ENCODE measurements at regions not wholly inside any gene's neighbourhood (a gene's known extent, or its start where the extent isn't known, plus 50 kb on each side); places are given as distances from the start of the nearest gene placed in this dataset.

DNA sequence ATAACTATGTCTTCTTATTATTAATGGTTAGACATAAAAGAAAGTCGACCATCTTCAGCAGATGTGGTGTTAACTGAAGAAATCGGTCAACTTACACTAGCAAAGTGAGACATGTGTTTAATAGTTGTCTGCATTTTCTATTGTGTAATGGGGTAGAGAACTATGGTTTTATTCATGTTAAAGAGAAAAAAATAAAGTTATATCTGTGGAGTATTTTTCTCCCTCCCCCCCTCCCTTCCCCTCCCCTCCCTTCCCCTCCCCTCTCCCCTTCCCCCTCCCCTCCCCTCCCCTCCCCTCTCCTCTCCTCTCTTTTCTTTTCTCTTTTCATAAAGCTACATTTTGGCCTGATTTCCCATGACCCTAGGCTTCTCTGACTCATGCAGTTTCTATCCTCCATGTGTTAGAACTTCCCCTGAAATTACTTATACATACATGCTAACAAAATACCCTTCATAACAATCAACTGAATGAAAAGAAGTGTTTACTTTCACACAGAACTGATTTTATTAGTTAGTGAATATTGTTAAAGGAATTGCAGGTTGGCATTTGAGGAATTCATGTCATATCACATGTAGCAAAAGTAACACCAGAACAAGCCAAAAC is 1431.0 kb upstream of the ATXN8OS start:
- TF ChIP-seq, protein P1, sequence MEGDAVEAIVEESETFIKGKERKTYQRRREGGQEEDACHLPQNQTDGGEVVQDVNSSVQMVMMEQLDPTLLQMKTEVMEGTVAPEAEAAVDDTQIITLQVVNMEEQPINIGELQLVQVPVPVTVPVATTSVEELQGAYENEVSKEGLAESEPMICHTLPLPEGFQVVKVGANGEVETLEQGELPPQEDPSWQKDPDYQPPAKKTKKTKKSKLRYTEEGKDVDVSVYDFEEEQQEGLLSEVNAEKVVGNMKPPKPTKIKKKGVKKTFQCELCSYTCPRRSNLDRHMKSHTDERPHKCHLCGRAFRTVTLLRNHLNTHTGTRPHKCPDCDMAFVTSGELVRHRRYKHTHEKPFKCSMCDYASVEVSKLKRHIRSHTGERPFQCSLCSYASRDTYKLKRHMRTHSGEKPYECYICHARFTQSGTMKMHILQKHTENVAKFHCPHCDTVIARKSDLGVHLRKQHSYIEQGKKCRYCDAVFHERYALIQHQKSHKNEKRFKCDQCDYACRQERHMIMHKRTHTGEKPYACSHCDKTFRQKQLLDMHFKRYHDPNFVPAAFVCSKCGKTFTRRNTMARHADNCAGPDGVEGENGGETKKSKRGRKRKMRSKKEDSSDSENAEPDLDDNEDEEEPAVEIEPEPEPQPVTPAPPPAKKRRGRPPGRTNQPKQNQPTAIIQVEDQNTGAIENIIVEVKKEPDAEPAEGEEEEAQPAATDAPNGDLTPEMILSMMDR (conservative IDR thresholded peaks at IDR 0.05; ENCODE audit: low read depth, low read length) = no peak
- TF ChIP-seq EZH2 (IDR thresholded peaks at IDR 0.05; ENCODE audit: borderline replicate concordance, low read depth, low read length, poor library complexity, severe bottlenecking) = no peak
- Histone ChIP-seq H3K36me3 (ENCODE audit: insufficient read depth, low read length, poor library complexity, severe bottlenecking) (no peaks in the 10 kb centered on the region), H3K27ac (ENCODE audit: low read depth, low read length, poor library complexity, severe bottlenecking) (no peak overlapping the region), H3K9me3 (ENCODE audit: low read depth, low read length, poor library complexity, severe bottlenecking) (no peaks in the 10 kb centered on the region), H3K27me3 (replicated peaks; ENCODE audit: insufficient read depth, low read depth, low read length, poor library complexity) (no peaks in the 10 kb centered on the region), H3K4me1 (ENCODE audit: insufficient read depth, low read length, poor library complexity, severe bottlenecking) (no peaks in the 10 kb centered on the region), H3K4me3 (ENCODE audit: low read depth, low read length, poor library complexity, severe bottlenecking) (no peak overlapping the region)
- DNase-seq (ENCODE audit: low spot score) = no peak
- POLR2A ChIA-PET (ENCODE audit: low non-redundant PET) = no interaction called here
- BruUV-seq (replicated peaks) = no TSS peak
- intact Hi-C loops (cut with micrococcal nuclease; ENCODE audit: unreplicated experiment) = no loop called here
- CTCF ChIA-PET = no interaction called here

DNA sequence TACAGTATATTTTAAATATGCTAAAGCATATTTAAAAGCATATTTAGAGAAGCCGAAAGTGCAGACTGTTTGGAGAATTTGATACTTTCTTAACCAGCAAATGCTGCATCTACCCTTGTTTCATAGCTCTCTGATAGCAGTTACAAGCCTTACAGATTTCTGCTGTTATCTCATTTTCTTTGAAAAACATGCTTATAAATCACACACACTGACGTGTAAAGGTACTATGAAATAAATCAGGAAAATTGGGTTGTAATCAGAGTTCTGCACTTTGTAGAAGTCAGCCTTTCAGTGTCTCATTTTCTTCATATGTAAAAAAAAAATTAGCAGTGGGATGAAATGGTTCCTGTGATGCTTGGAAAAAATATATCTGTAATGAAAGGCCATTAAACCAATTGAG is 1432.4 kb upstream of the ATXN8OS start:
- BruUV-seq (replicated peaks) = no TSS peak
- no peaks in the 10 kb centered on the region for H3K27me3 ChIP-seq (replicated peaks; ENCODE audit: insufficient read depth, low read depth, low read length, poor library complexity)
- H3K9me3 ChIP-seq (ENCODE audit: low read depth, low read length, poor library complexity, severe bottlenecking) = no peaks in the 10 kb centered on the region
- H3K4me3 ChIP-seq (ENCODE audit: low read depth, low read length, poor library complexity, severe bottlenecking) = no peak overlapping the region
- H3K36me3 ChIP-seq (ENCODE audit: insufficient read depth, low read length, poor library complexity, severe bottlenecking) = no peaks in the 10 kb centered on the region
- no peaks in the 10 kb centered on the region for H3K4me1 ChIP-seq (ENCODE audit: insufficient read depth, low read length, poor library complexity, severe bottlenecking)
- H3K27ac ChIP-seq (ENCODE audit: low read depth, low read length, poor library complexity, severe bottlenecking) = no peak overlapping the region
- no peak for TF ChIP-seq EZH2 (IDR thresholded peaks at IDR 0.05; ENCODE audit: borderline replicate concordance, low read depth, low read length, poor library complexity, severe bottlenecking)
- TF ChIP-seq, protein P1 (conservative IDR thresholded peaks at IDR 0.05; ENCODE audit: low read depth, low read length) = no peak
- intact Hi-C loops (cut with micrococcal nuclease; ENCODE audit: unreplicated experiment) = no loop called here
- POLR2A ChIA-PET (ENCODE audit: low non-redundant PET) = no interaction called here
- CTCF ChIA-PET = no interaction called here
- no peak for DNase-seq (ENCODE audit: low spot score)

DNA sequence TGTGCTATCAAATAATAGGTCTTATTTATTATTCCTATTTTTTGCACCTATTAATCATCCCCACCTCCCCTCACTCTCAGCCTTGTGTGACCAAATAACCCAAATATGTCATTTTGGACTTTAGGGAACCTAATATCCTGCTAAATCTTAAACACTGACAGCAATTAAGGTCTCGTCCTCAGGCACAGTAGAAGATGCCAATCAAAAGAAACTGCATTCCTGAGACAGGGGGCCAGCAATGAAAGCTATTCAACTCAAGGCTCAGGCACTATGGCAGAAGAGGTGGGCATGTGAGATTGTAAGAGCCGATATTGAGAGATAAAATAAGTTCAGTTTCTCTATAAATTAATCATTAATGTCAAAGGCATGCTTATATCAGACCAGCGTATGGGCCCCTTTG is 1437.7 kb upstream of the PCDH9 start:
- intact Hi-C loops (cut with micrococcal nuclease; ENCODE audit: unreplicated experiment) = no loop called here
- ChIA-PET POLR2A (ENCODE audit: low non-redundant PET) (no interaction called here), CTCF (no interaction called here)
- no peaks in the 10 kb centered on the region for H3K9me3 ChIP-seq (ENCODE audit: low read depth, low read length, poor library complexity, severe bottlenecking)
- DNase-seq (ENCODE audit: low spot score) = no peak
- BruUV-seq (replicated peaks) = no TSS peak
- no peaks in the 10 kb centered on the region for H3K36me3 ChIP-seq (ENCODE audit: insufficient read depth, low read length, poor library complexity, severe bottlenecking)
- TF ChIP-seq, protein P1 (conservative IDR thresholded peaks at IDR 0.05; ENCODE audit: low read depth, low read length) = no peak
- no peak for TF ChIP-seq EZH2 (IDR thresholded peaks at IDR 0.05; ENCODE audit: borderline replicate concordance, low read depth, low read length, poor library complexity, severe bottlenecking)
- H3K27me3 ChIP-seq (replicated peaks; ENCODE audit: insufficient read depth, low read depth, low read length, poor library complexity) = no peaks in the 10 kb centered on the region
- H3K4me1 ChIP-seq (ENCODE audit: insufficient read depth, low read length, poor library complexity, severe bottlenecking) = no peaks in the 10 kb centered on the region
- no peak overlapping the region for H3K27ac ChIP-seq (ENCODE audit: low read depth, low read length, poor library complexity, severe bottlenecking)
- no peak overlapping the region for H3K4me3 ChIP-seq (ENCODE audit: low read depth, low read length, poor library complexity, severe bottlenecking)

Measured in A673 (cell line).